ENCODE measurements at regions not wholly inside any gene's neighbourhood (a gene's known extent, or its start where the extent isn't known, plus 50 kb on each side); places are given as distances from the start of the nearest gene placed in this dataset.

DNA sequence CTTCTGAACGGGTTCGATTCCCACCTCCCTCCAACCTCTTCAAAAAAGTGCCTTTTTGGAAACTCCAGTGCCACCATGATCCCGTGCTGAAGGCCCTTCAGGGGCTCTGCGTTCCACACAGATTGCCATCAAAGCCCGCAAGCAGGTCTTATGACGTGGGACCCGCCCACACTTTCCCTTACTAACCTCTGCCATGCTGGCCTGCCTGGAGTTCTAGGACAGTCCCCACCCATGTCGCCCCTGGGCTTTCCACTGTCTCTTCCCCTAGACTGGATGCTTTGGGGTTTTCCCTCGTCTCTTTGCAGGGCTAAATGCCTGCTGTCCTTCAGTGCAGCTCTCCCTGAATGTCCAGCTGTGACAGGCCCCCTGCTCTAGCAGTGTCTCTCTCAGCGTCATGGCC is 313.7 kb upstream of the ATP10A start:
- TF ChIP-seq, protein P1, sequence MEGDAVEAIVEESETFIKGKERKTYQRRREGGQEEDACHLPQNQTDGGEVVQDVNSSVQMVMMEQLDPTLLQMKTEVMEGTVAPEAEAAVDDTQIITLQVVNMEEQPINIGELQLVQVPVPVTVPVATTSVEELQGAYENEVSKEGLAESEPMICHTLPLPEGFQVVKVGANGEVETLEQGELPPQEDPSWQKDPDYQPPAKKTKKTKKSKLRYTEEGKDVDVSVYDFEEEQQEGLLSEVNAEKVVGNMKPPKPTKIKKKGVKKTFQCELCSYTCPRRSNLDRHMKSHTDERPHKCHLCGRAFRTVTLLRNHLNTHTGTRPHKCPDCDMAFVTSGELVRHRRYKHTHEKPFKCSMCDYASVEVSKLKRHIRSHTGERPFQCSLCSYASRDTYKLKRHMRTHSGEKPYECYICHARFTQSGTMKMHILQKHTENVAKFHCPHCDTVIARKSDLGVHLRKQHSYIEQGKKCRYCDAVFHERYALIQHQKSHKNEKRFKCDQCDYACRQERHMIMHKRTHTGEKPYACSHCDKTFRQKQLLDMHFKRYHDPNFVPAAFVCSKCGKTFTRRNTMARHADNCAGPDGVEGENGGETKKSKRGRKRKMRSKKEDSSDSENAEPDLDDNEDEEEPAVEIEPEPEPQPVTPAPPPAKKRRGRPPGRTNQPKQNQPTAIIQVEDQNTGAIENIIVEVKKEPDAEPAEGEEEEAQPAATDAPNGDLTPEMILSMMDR (IDR thresholded peaks at IDR 0.05): no peak
- no peak for TF ChIP-seq POLR2A (IDR thresholded peaks at IDR 0.05)
- no peak for TF ChIP-seq POLR2AphosphoS5 (IDR thresholded peaks at IDR 0.05)

Data from prostate gland (tissue), 2 donors.